ENCODE measurements at regions not wholly inside any gene's neighbourhood (a gene's known extent, or its start where the extent isn't known, plus 50 kb on each side); places are given as distances from the start of the nearest gene placed in this dataset.

- no TSS peak for BruUV-seq (replicated peaks)
- ChIA-PET CTCF (no interaction called here), RAD21 (ENCODE audit: low non-redundant PET in 1 of 2, low total read pairs in 2 of 2, uncharacterized antibody in 2 of 2, unreplicated experiment in 2 of 2) (no interaction called here), POLR2A (no interaction called here)
- H3K9ac ChIP-seq (ENCODE audit: low read length): no peak overlapping the region
- H3K27ac ChIP-seq (ENCODE audit: low read depth, low read length): no peak overlapping the region
- no peak overlapping the region for H2AFZ ChIP-seq (ENCODE audit: low read depth, low read length, poor library complexity, severe bottlenecking)
- H3K9me2 ChIP-seq (ENCODE audit: insufficient read depth): no peaks in the 10 kb centered on the region
- H3K4me3 ChIP-seq (replicated peaks in 1 of 2; ENCODE audit: low read depth in 1 of 2, low read length in 2 of 2): no peak overlapping the region
- no peaks in the 10 kb centered on the region for H3K9me3 ChIP-seq (ENCODE audit: control insufficient read depth in 1 of 2, insufficient read depth in 1 of 2, low read depth in 1 of 2, low read length in 2 of 2)
- ATAC-seq: no peak
- no peaks in the 10 kb centered on the region for H4K20me1 ChIP-seq (ENCODE audit: insufficient read depth)
- no peaks in the 10 kb centered on the region for H3K36me3 ChIP-seq (ENCODE audit: control insufficient read depth in 1 of 2, insufficient read depth in 2 of 2, low read length in 2 of 2)
- H3K4me2 ChIP-seq (ENCODE audit: low read length): no peak overlapping the region
- DNase-seq (ENCODE audit: low read depth, low spot score): no peak
- intact Hi-C loops (cut with micrococcal nuclease): no loop called here
- no peak for TF ChIP-seq EGR1 (IDR thresholded peaks at IDR 0.05; ENCODE audit: low read depth)
- TF ChIP-seq EZH2phosphoT487 (IDR thresholded peaks at IDR 0.05; ENCODE audit: borderline replicate concordance): no peak
- TF ChIP-seq ZFX (IDR thresholded peaks at IDR 0.05): no peak
- no peak for TF ChIP-seq SP1 (IDR thresholded peaks at IDR 0.05; ENCODE audit: low read depth)
- TF ChIP-seq POLR2AphosphoS5 (IDR thresholded peaks at IDR 0.05; ENCODE audit: low read depth, low read length): no peak
- TF ChIP-seq CTCF (IDR thresholded peaks at IDR 0.05 in 2 of 3, conservative IDR thresholded peaks at IDR 0.05 in 1 of 3; ENCODE audit: borderline replicate concordance in 1 of 3, insufficient read depth in 1 of 3, low read depth in 2 of 3, low read length in 2 of 3): no peak
- TF ChIP-seq EZH2 (IDR thresholded peaks at IDR 0.05): no peak
- TF ChIP-seq MAX (IDR thresholded peaks at IDR 0.05): no peak
- H3K27me3 ChIP-seq (ENCODE audit: insufficient read depth, low read length): no peaks in the 10 kb centered on the region
- H3K79me2 ChIP-seq (ENCODE audit: insufficient read depth, low read length): no peaks in the 10 kb centered on the region
- no peaks in the 10 kb centered on the region for H3K4me1 ChIP-seq (ENCODE audit: control insufficient read depth in 1 of 2, insufficient read depth in 2 of 2, low read length in 2 of 2)
These were observed 367.4 kb downstream of the MID1IP1 start for GRCh38 chrX:39168609-39169008.

- H3K79me2 ChIP-seq (ENCODE audit: insufficient read depth, low read length): no peaks in the 10 kb centered on the region
- no peak overlapping the region for H2AFZ ChIP-seq (ENCODE audit: low read depth, low read length, poor library complexity, severe bottlenecking)
- ATAC-seq (no peak), DNase-seq (ENCODE audit: low read depth, low spot score) (no peak)
- H3K9ac ChIP-seq (ENCODE audit: low read length): no peak overlapping the region
- H3K36me3 ChIP-seq (ENCODE audit: control insufficient read depth in 1 of 2, insufficient read depth in 2 of 2, low read length in 2 of 2): no peaks in the 10 kb centered on the region
- no peak overlapping the region for H3K4me2 ChIP-seq (ENCODE audit: low read length)
- POLR2A ChIA-PET: no interaction called here
- no peaks in the 10 kb centered on the region for H4K20me1 ChIP-seq (ENCODE audit: insufficient read depth)
- CTCF ChIA-PET: no interaction called here
- H3K9me3 ChIP-seq (ENCODE audit: control insufficient read depth in 1 of 2, insufficient read depth in 1 of 2, low read depth in 1 of 2, low read length in 2 of 2): no peaks in the 10 kb centered on the region
- H3K4me3 ChIP-seq (replicated peaks in 1 of 2; ENCODE audit: low read depth in 1 of 2, low read length in 2 of 2): no peak overlapping the region
- RAD21 ChIA-PET (ENCODE audit: low non-redundant PET in 1 of 2, low total read pairs in 2 of 2, uncharacterized antibody in 2 of 2, unreplicated experiment in 2 of 2): no interaction called here
- no peaks in the 10 kb centered on the region for H3K27me3 ChIP-seq (ENCODE audit: insufficient read depth, low read length)
- no peak overlapping the region for H3K27ac ChIP-seq (ENCODE audit: low read depth, low read length)
- no peaks in the 10 kb centered on the region for H3K9me2 ChIP-seq (ENCODE audit: insufficient read depth)
- BruUV-seq (replicated peaks): no TSS peak
- intact Hi-C loops (cut with micrococcal nuclease): no loop called here
- no peaks in the 10 kb centered on the region for H3K4me1 ChIP-seq (ENCODE audit: control insufficient read depth in 1 of 2, insufficient read depth in 2 of 2, low read length in 2 of 2)
- TF ChIP-seq RAD21 (IDR thresholded peaks at IDR 0.05; ENCODE audit: low read depth): no peak
- no peak for TF ChIP-seq ELF1 (IDR thresholded peaks at IDR 0.05; ENCODE audit: borderline replicate concordance, low read depth)
- no peak for TF ChIP-seq SIN3A (IDR thresholded peaks at IDR 0.05; ENCODE audit: low read depth)
- TF ChIP-seq SP1 (IDR thresholded peaks at IDR 0.05; ENCODE audit: low read depth): no peak
- no peak for TF ChIP-seq ZBTB33 (IDR thresholded peaks at IDR 0.05; ENCODE audit: extremely low read depth, insufficient replicate concordance, low read length)
- TF ChIP-seq ZFX (IDR thresholded peaks at IDR 0.05): no peak
- no peak for TF ChIP-seq JUND (IDR thresholded peaks at IDR 0.05)
- TF ChIP-seq FOSL1 (IDR thresholded peaks at IDR 0.05; ENCODE audit: low read depth): no peak
- no peak for TF ChIP-seq POLR2A (IDR thresholded peaks at IDR 0.05; ENCODE audit: borderline replicate concordance, extremely low read depth, insufficient read depth, insufficient read length)
- TF ChIP-seq CTCF (IDR thresholded peaks at IDR 0.05 in 2 of 3, conservative IDR thresholded peaks at IDR 0.05 in 1 of 3; ENCODE audit: borderline replicate concordance in 1 of 3, insufficient read depth in 1 of 3, low read depth in 2 of 3, low read length in 2 of 3): no peak
- TF ChIP-seq SRF (IDR thresholded peaks at IDR 0.05; ENCODE audit: low read depth): no peak
- TF ChIP-seq EZH2phosphoT487 (IDR thresholded peaks at IDR 0.05; ENCODE audit: borderline replicate concordance): no peak
These were observed 368.7 kb downstream of the MID1IP1 start for GRCh38 chrX:39169976-39170375.

Data from HCT116 (cell line).